ENCODE measurements at regions not wholly inside any gene's neighbourhood (a gene's known extent, or its start where the extent isn't known, plus 50 kb on each side); places are given as distances from the start of the nearest gene placed in this dataset.
A peak's percentile ranks its signal among the peaks of the same experiment; 100 is the strongest.

GRCh38 chr13:99436686-99437416, 64.4 kb upstream of the TM9SF2 start:
- peak; percentile 95 for DNase-seq

DNA sequence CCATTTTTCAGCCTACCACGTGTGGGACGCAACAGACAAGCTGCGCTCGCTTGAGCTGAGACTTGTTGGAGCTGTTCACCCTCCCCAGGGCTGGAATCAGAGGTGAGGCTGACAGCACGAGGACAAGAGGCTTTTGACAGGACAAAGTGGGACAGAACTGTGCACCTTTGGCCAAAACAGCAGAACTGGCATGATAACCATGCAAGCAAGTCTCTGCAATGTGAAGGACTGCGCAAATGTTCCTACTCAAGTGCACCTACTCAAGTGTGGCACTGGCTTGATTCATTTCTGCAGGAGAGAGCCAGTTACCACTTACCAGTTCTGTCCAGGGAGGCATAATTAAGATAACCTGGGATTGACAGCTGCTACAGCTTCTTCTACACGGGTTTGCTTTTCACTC, 62.2 kb upstream of the TM9SF2 start:
- DNase-seq: no peak

DNA sequence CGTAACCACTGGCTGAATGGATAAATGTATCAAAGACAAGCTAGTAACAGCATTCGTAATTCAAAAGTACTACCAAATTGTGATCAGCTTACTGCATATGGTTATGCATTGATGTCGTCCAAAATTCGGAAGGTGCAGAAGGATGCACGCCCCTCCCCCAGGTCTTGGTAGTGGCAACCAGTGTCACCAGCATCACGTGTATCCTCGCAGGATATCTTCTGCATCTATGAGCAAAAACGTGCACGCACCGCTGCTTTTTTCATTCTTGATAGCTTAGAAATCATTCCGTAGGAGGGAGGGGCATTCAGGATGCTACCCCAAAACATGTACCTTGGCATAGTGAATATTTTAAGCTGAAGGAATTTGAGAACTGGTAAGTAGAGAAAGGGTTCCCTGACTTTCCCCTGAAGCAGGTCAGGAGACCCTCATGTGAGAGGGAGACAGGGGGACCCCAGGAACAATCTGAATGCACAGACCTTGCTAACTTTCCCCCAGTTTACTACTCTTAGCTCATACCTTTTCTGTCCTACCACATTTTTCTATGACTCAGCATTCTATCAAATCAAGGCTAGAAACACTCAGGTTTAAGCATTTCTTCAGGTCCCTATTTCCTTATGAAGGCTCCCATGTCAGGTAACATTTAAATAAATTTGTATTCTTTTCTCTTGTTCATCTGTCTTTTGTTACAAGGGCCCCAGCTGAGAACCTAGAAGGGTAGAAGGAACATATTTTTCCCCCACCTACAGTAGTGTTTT, 61.2 kb upstream of the TM9SF2 start:
- no peak for DNase-seq

DNA sequence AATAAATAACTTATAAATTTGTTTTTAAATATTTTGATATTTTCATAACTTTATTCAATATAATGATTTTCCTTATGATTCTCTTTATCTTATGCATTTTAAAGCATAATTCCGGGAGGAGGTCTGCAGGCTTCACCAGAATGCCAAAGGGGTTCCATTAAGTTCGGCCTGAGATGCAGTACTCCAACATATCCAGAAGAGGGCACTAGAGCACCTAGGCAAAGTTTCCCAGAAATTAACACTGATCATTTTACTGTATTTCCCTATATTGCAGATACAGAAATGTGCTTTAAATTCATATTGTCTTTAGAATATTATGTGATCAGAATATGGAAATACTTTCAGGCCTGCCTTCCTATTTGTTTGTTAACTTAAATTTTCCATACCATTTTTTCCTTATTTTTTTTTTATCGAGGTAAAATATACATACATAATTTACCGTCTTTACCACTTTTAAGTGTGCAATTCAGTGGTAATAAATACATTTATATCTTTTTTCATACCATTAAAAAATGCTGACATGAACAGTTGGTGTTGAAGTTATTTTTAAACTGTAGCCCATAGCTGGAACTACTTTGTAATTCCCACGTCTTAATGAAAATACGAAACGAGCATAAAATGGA, 58.9 kb upstream of the TM9SF2 start:
- DNase-seq: peak; percentile 83

DNA sequence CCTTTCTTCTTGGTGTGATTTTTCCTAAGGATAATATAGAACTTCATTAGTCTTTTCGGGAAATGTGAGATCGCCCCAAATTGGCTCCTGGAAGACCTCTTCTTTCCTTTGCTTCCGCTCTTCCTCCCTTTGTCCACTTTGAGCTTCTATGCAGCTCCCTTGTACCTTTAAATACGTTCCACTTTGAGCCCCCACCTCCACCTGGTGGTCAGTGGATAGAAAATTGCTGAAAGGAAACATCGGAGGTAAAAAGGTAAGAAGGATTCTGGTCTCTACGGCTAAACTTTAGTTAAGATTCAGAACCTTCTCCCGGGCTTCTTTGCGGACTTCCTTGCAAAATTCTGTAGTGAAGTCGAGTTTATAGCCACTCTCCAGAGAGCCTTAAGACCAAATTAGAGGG, 55.0 kb upstream of the TM9SF2 start:
- DNase-seq: no peak

DNA sequence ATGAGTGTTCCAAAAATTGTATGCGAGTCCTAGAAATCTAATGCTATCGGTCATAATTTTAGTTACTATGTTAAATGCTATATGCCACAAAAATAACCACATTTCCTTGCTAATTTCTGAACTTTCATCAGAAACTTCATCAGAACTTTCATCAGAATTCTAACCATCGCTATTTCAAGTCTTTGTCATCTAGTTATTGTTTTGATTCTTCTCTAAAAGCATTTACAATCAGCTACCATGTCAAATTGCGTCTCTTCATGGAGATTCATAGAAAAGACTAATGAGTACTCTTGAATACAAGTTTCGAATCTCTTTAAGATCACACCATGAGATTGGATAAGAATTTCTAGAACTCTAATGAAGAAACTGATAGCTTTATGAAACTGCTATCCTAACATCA, 52.7 kb upstream of the TM9SF2 start:
- no peak for DNase-seq

DNA sequence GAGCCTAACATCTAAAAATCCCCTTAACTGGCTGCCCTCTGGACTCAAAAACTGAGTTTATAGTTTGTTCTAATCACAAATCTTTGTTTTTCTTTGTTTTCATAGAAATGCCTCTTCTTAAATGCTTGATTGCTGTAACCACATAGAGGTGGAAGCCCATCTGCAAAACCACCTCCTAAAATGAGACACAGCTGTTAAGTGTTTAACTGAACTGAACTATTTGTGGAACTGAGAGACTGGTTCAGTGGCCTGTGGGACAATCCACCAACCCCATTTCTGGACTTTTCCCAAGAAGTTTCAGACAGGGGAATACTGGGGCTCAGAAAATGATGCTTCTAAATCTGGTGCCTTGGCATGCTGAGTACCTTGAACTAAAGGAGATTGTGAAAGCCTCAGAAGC, 50.9 kb upstream of the TM9SF2 start:
- no peak for DNase-seq
